Esophagus muscularis mucosa (tissue), 4 donors: ENCODE measurements at regions not wholly inside any gene's neighbourhood (a gene's known extent, or its start where the extent isn't known, plus 50 kb on each side); places are given as distances from the start of the nearest gene placed in this dataset.

Experiments used
- DNase-seq: peaks from one replicate; pipeline ENCODE4 v3.0.0-alpha.2; 2017; ENCODE audit errors: extremely low spot score
- H3K27ac ChIP-seq, 4 donors: fragments of 200-600 bp; sonication (generic); replicated peaks in 1 of 4; 1 replicate in 3 of 4; 2 replicates in 1 of 4; pipeline ENCODE4 v1.5.1; 2016 to 2019; ENCODE audit warnings: mild to moderate bottlenecking in 1 of 4
- H3K27me3 ChIP-seq, 4 donors: fragments of 200-600 bp; sonication (generic); one replicate each; pipeline versions ENCODE4 v1.5.1 to v1.6.0; 2016 to 2019
- H3K36me3 ChIP-seq, 4 donors: fragments of 200-600 bp; sonication (generic); one replicate each; pipeline ENCODE4 v1.5.1; 2016 to 2019
- H3K4me1 ChIP-seq, 4 donors: fragments of 200-600 bp; sonication (generic); one replicate each; pipeline ENCODE4 v1.5.1; 2016 to 2019
- H3K4me3 ChIP-seq, 4 donors: fragments of 200-600 bp; sonication (generic); 1 replicate in 2 of 4; 2 replicates in 2 of 4; pipeline ENCODE4 v1.5.1; 2016 to 2019; ENCODE audit warnings: mild to moderate bottlenecking in 4 of 4, moderate library complexity in 1 of 4
- H3K9me3 ChIP-seq, 4 donors: fragments of 200-600 bp; sonication (generic); 1 replicate in 3 of 4; 2 replicates in 1 of 4; pipeline ENCODE4 v1.5.1; 2016 to 2019
- EP300 ChIP-seq: sonication (generic); formaldehyde crosslinking; IDR thresholded peaks from one replicate; pipeline ENCODE4 v1.6.1; 2017; ENCODE audit warnings: antibody characterized with exemption
- POLR2A ChIP-seq: fragments of 450-650 bp; IDR thresholded peaks from one replicate; pipeline ENCODE4 v1.6.1; 2017; ENCODE audit warnings: antibody characterized with exemption, moderate library complexity, mild to moderate bottlenecking, low read depth
- POLR2AphosphoS5 ChIP-seq, 2 donors: sonication (generic); formaldehyde crosslinking; IDR thresholded peaks; one replicate each; pipeline ENCODE4 v1.6.1; 2017; ENCODE audit warnings: antibody characterized with exemption in 2 of 2
- WGBS: methylation state at CpG from one replicate; pipeline ENCODE4 v1.1.5; 2018; 5-methylcytosine and 5-hydroxymethylcytosine counted together
- intact Hi-C: fragments of 100-400 bp; cut with DNase I; formaldehyde crosslinking; loops from one replicate; pipeline ENCODE4 v1.15.1; 2023
- TF ChIP-seq, protein P1 (sequence below), 3 experiments: fragments of 200-600 bp in 2 of 3; fragments of 450-650 bp in 1 of 3; sonication (generic) in 2 of 3; IDR thresholded peaks; one replicate each; pipeline ENCODE4 v1.5.1; 2017 to 2019; ENCODE audit warnings: antibody characterized with exemption in 3 of 3, mild to moderate bottlenecking in 2 of 3, moderate library complexity in 1 of 3

GRCh38 chr5:73346878-73347408, 101.6 kb downstream of the FOXD1 start:
- Histone ChIP-seq H3K4me1 (no peaks in the 10 kb centered on the region), H3K27me3 (peaks cover 0 to 3% (median 0%) of the 10 kb centered on the region in 4 donors), H3K4me3 (no peak overlapping the region), H3K27ac (no peak overlapping the region), H3K36me3 (no peaks in the 10 kb centered on the region), H3K9me3 (peaks cover 0 to 15% (median 8%) of the 10 kb centered on the region in 4 donors)
- no peak for TF ChIP-seq EP300
- TF ChIP-seq, protein P1, sequence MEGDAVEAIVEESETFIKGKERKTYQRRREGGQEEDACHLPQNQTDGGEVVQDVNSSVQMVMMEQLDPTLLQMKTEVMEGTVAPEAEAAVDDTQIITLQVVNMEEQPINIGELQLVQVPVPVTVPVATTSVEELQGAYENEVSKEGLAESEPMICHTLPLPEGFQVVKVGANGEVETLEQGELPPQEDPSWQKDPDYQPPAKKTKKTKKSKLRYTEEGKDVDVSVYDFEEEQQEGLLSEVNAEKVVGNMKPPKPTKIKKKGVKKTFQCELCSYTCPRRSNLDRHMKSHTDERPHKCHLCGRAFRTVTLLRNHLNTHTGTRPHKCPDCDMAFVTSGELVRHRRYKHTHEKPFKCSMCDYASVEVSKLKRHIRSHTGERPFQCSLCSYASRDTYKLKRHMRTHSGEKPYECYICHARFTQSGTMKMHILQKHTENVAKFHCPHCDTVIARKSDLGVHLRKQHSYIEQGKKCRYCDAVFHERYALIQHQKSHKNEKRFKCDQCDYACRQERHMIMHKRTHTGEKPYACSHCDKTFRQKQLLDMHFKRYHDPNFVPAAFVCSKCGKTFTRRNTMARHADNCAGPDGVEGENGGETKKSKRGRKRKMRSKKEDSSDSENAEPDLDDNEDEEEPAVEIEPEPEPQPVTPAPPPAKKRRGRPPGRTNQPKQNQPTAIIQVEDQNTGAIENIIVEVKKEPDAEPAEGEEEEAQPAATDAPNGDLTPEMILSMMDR (IDR thresholded peaks at IDR 0.05), result no peak
- TF ChIP-seq POLR2AphosphoS5 (IDR thresholded peaks at IDR 0.05), result no peak
- no peak for TF ChIP-seq POLR2A
- no peak for DNase-seq
- intact Hi-C loops, result no loop called here
- 100% methylated on average over 1 of the region's 1 CpG for whole genome bisulfite sequencing

GRCh38 chr5:73344835-73345234, 103.7 kb downstream of the FOXD1 start:
- intact Hi-C loops, result no loop called here
- Histone ChIP-seq H3K9me3 (peaks cover 0 to 15% (median 10%) of the 10 kb centered on the region in 4 donors), H3K27me3 (peaks cover 0 to 8% (median 0%) of the 10 kb centered on the region in 4 donors), H3K27ac (no peak overlapping the region), H3K4me1 (no peaks in the 10 kb centered on the region), H3K36me3 (no peaks in the 10 kb centered on the region), H3K4me3 (no peak overlapping the region)
- DNase-seq, result peak; percentile 24
- TF ChIP-seq, protein P1 (IDR thresholded peaks at IDR 0.05), result no peak
- no peak for TF ChIP-seq POLR2A
- TF ChIP-seq POLR2AphosphoS5 (IDR thresholded peaks at IDR 0.05), result no peak
- no peak for TF ChIP-seq EP300
- WGBS, result 86% methylated on average over 5 of the region's 5 CpGs

- peaks cover 0 to 19% (median 0%) of the 10 kb centered on the region in 4 donors for H3K27me3 ChIP-seq
- no peak for TF ChIP-seq POLR2AphosphoS5 (IDR thresholded peaks at IDR 0.05)
- no peak for TF ChIP-seq POLR2A
- no peak for TF ChIP-seq EP300
- TF ChIP-seq, protein P1 (IDR thresholded peaks at IDR 0.05), result no peak
- no peak overlapping the region for H3K27ac ChIP-seq
- H3K9me3 ChIP-seq, result peaks cover 0 to 4% (median 0%) of the 10 kb centered on the region in 4 donors
- WGBS, result 90% methylated on average over 4 of the region's 4 CpGs
- peaks cover 0 to 7% (median 3%) of the 10 kb centered on the region in 4 donors for H3K4me1 ChIP-seq
- no peaks in the 10 kb centered on the region for H3K36me3 ChIP-seq
- no peak for DNase-seq
- intact Hi-C loops, result no loop called here
- H3K4me3 ChIP-seq, result no peak overlapping the region
Observed at GRCh38 chr5:73339711-73340110, 108.9 kb downstream of the FOXD1 start.

GRCh38 chr5:73339051-73339575, 109.5 kb downstream of the FOXD1 start:
- TF ChIP-seq POLR2AphosphoS5 (IDR thresholded peaks at IDR 0.05) (no peak), EP300 (no peak)
- Histone ChIP-seq H3K4me1 (peaks cover 0 to 7% (median 3%) of the 10 kb centered on the region in 4 donors), H3K36me3 (no peaks in the 10 kb centered on the region), H3K27me3 (peaks cover 0 to 24% (median 0%) of the 10 kb centered on the region in 4 donors), H3K27ac (peak overlapping the region in 3 of 4 donors; percentile 6 to 65 (median 57)), H3K9me3 (peaks cover 0 to 4% (median 0%) of the 10 kb centered on the region in 4 donors), H3K4me3 (no peak overlapping the region)
- DNase-seq, result peak; percentile 80
- intact Hi-C loops, result no loop called here
- WGBS, result 71% methylated on average over 15 of the region's 15 CpGs

GRCh38 chr5:73338256-73339050, 110.1 kb downstream of the FOXD1 start:
- peaks cover 0 to 26% (median 0%) of the 10 kb centered on the region in 4 donors for H3K27me3 ChIP-seq
- peaks cover 0 to 7% (median 3%) of the 10 kb centered on the region in 4 donors for H3K4me1 ChIP-seq
- intact Hi-C loops, result no loop called here
- peak overlapping the region in 3 of 4 donors; percentile 6 to 65 (median 57) for H3K27ac ChIP-seq
- no peak overlapping the region for H3K4me3 ChIP-seq
- no peak for DNase-seq
- peaks cover 0 to 4% (median 0%) of the 10 kb centered on the region in 4 donors for H3K9me3 ChIP-seq
- 60% methylated on average over 17 of the region's 17 CpGs for WGBS
- TF ChIP-seq POLR2A, result no peak
- peak in 1 of 2 donors; percentile 10 for TF ChIP-seq POLR2AphosphoS5 (IDR thresholded peaks at IDR 0.05)
- H3K36me3 ChIP-seq, result no peaks in the 10 kb centered on the region
